ENCODE measurements at regions not wholly inside any gene's neighbourhood (a gene's known extent, or its start where the extent isn't known, plus 50 kb on each side); places are given as distances from the start of the nearest gene placed in this dataset.
"Not testable (repeated sequence)": the region's sequence is repeated elsewhere in the genome, so short reads cannot be mapped to it uniquely, and the experiment has no call there.

DNA sequence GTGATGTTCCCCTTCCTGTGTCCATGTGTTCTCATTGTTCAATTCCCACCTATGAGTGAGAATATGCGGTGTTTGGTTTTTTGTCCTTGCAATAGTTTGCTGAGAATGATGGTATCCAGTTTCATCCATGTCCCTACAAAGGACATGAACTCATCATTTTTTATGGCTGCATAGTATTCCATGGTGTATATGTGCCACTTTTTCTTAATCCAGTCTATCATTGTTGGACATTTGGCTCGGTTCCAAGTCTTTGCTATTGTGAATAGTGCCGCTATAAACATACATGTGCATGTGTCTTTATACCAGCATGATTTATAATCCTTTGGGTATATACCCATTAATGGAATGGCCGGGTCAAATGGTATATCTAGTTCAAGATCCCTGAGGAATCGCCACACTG is 229.4 kb downstream of the HTR1A start:
- TF ChIP-seq, protein P1, sequence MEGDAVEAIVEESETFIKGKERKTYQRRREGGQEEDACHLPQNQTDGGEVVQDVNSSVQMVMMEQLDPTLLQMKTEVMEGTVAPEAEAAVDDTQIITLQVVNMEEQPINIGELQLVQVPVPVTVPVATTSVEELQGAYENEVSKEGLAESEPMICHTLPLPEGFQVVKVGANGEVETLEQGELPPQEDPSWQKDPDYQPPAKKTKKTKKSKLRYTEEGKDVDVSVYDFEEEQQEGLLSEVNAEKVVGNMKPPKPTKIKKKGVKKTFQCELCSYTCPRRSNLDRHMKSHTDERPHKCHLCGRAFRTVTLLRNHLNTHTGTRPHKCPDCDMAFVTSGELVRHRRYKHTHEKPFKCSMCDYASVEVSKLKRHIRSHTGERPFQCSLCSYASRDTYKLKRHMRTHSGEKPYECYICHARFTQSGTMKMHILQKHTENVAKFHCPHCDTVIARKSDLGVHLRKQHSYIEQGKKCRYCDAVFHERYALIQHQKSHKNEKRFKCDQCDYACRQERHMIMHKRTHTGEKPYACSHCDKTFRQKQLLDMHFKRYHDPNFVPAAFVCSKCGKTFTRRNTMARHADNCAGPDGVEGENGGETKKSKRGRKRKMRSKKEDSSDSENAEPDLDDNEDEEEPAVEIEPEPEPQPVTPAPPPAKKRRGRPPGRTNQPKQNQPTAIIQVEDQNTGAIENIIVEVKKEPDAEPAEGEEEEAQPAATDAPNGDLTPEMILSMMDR (IDR thresholded peaks at IDR 0.05): not testable (repeated sequence)
- TF ChIP-seq POLR2A (IDR thresholded peaks at IDR 0.05): not testable (repeated sequence)
